ENCODE measurements at regions not wholly inside any gene's neighbourhood (a gene's known extent, or its start where the extent isn't known, plus 50 kb on each side); places are given as distances from the start of the nearest gene placed in this dataset.

DNA sequence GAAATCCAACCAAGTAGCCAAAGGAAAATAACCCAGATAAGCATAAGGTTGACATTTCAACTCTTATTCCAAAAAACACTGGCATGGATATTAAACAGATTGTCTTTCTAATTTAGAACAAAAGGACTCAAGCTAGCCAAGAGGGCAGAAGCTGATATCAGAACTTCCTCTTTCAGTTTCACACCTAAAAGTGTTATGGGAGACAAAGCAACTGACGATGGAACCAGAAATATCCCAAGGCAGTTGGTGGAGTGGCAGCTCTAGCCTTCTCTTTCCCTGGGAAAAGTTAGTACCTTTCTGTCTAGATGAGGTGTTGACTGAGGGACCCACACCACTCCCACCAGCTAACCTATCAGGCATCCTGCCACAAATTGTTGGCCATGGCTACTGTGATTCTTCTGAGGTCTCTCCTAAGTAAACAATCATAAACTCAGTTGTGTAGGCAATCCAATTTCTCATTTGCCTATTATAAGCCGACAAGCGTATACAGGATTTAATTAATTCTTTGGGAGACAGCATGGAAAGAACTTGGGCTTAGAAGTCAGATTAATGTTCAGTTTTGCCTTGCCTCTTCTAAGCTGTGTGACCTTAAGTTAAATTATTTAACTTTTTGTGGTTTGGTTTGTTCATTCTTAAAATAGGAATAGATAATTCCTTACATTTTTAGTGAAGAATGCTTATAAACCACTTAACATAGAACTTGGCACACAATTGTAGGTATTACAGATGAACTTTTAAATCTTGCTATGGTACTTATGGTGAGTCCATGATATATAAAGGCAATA lies 110.9 kb upstream of the ADAMTSL1 start:
- DNase-seq = no peak
- Histone ChIP-seq H3K9me3 (no peaks in the 10 kb centered on the region), H3K36me3 (no peaks in the 10 kb centered on the region), H3K27me3 (no peaks in the 10 kb centered on the region), H3K27ac (no peak overlapping the region), H3K4me1 (no peaks in the 10 kb centered on the region), H3K4me3 (no peak overlapping the region)
- intact Hi-C loops (cut with DNase I) = no loop called here
- TF ChIP-seq, protein P1, sequence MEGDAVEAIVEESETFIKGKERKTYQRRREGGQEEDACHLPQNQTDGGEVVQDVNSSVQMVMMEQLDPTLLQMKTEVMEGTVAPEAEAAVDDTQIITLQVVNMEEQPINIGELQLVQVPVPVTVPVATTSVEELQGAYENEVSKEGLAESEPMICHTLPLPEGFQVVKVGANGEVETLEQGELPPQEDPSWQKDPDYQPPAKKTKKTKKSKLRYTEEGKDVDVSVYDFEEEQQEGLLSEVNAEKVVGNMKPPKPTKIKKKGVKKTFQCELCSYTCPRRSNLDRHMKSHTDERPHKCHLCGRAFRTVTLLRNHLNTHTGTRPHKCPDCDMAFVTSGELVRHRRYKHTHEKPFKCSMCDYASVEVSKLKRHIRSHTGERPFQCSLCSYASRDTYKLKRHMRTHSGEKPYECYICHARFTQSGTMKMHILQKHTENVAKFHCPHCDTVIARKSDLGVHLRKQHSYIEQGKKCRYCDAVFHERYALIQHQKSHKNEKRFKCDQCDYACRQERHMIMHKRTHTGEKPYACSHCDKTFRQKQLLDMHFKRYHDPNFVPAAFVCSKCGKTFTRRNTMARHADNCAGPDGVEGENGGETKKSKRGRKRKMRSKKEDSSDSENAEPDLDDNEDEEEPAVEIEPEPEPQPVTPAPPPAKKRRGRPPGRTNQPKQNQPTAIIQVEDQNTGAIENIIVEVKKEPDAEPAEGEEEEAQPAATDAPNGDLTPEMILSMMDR (IDR thresholded peaks at IDR 0.05) = no peak
- ATAC-seq = no peak

DNA sequence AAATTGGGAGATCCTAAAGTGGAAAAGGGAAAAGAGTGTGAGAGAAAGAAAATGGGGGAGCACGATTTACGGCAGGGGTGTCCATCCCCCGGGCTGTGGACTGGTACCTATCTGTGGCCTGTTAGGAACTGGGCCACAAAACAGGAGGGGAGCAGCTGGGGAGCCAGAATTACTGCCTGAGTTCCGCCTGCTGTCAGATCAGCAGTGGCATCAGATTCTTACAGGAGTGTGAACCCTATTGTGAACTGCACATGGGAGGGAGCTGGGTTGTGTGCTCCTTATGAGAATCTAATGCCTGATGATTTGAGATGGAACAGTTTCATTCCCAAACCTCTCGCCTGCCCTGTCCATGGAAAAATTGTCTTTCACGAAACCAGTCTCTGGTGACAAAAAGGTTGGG lies 108.3 kb upstream of the ADAMTSL1 start:
- Histone ChIP-seq H3K9me3 (no peaks in the 10 kb centered on the region), H3K4me1 (no peaks in the 10 kb centered on the region), H3K27ac (no peak overlapping the region), H3K4me3 (no peak overlapping the region), H3K36me3 (no peaks in the 10 kb centered on the region), H3K27me3 (no peaks in the 10 kb centered on the region)
- TF ChIP-seq, protein P1 (IDR thresholded peaks at IDR 0.05) = no peak
- no peak for DNase-seq
- ATAC-seq = no peak
- intact Hi-C loops (cut with DNase I) = no loop called here

DNA sequence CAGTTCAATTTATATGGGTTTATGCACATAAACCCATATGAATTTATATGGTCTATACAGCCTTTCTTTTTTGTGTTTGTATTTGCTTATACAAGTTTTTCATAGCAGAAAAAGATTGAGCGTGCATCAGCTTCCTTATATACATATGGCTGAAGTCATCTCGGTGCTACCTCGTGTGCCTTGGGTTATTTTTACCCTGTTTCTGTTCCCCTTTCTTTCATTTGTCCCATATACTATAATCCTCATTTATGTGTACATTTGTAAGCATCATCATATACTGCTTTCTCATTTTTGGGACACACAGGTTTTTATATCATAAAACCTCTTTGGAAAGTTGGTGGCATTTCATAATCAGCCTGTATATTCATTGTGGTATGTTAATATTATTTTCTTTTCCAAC lies 107.8 kb upstream of the ADAMTSL1 start:
- no peak overlapping the region for H3K4me3 ChIP-seq
- intact Hi-C loops (cut with DNase I) = no loop called here
- H3K9me3 ChIP-seq = no peaks in the 10 kb centered on the region
- no peaks in the 10 kb centered on the region for H3K27me3 ChIP-seq
- TF ChIP-seq, protein P1 (IDR thresholded peaks at IDR 0.05) = no peak
- ATAC-seq (no peak), DNase-seq (no peak)
- H3K4me1 ChIP-seq = no peaks in the 10 kb centered on the region
- H3K36me3 ChIP-seq = no peaks in the 10 kb centered on the region
- H3K27ac ChIP-seq = no peak overlapping the region

DNA sequence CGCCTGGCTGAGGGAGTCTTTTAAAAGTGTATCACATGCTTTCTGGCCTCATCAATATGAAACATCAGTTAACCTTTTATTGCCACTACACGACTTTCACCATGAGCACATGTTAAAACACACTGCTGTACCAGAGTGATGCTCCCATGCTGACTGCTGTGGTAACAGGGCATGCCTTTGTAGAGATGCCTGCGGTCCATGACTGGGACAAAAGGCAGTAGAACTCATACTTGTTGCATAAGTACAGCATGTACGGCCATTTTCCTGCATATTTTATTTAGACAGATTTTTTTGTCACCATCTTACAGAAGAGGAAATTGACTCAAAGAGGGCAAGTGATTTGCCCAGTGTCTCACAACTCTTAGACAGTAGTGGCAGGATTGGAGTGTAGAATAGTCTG lies 105.7 kb upstream of the ADAMTSL1 start:
- Histone ChIP-seq H3K4me1 (no peaks in the 10 kb centered on the region), H3K27me3 (no peaks in the 10 kb centered on the region), H3K4me3 (no peak overlapping the region), H3K27ac (no peak overlapping the region), H3K9me3 (no peaks in the 10 kb centered on the region), H3K36me3 (no peaks in the 10 kb centered on the region)
- TF ChIP-seq, protein P1 (IDR thresholded peaks at IDR 0.05) = no peak
- intact Hi-C loops (cut with DNase I) = no loop called here
- ATAC-seq (no peak), DNase-seq (no peak)

DNA sequence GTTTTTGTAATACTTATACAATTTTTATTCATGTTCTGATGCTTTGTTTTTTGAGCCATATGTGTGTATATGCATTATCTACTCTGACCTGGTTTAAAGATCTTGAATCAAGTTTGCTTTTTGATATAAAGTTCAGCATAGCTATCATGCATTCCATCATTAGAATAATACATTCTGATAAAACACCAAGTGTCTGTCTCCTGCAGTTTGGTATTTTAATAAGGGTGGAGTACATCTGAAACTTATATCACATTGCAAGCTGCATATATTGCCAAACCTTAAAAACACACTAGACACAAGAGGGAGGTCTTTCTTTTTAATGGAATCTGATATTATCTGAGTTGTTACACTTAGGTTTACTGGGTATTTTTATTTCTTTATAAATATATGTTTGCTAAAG lies 102.8 kb upstream of the ADAMTSL1 start:
- no peaks in the 10 kb centered on the region for H3K9me3 ChIP-seq
- TF ChIP-seq, protein P1 (IDR thresholded peaks at IDR 0.05) = no peak
- H3K27ac ChIP-seq = no peak overlapping the region
- ATAC-seq (no peak), DNase-seq (no peak)
- H3K36me3 ChIP-seq = no peaks in the 10 kb centered on the region
- no peaks in the 10 kb centered on the region for H3K4me1 ChIP-seq
- H3K27me3 ChIP-seq = no peaks in the 10 kb centered on the region
- H3K4me3 ChIP-seq = no peak overlapping the region
- intact Hi-C loops (cut with DNase I) = no loop called here

DNA sequence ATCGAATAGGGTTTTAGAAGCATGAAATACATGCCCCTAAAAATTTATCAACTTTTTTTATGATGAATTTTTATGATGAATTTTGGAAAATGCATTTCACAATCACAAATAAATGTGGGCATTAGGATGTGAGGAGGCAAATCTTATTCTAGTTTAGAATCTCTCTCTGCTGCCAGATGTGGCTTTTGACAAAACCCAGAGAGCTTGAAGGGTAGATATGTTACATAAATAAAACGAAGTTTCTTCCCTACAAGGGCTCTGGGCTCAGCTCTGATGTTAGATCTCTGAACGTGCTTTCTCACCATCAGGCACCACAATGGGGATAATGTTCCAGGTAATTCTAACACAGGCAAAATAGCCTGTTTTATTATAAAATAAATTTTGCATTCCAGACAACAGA lies 102.3 kb upstream of the ADAMTSL1 start:
- Histone ChIP-seq H3K27me3 (no peaks in the 10 kb centered on the region), H3K36me3 (no peaks in the 10 kb centered on the region), H3K27ac (no peak overlapping the region), H3K9me3 (no peaks in the 10 kb centered on the region), H3K4me1 (no peaks in the 10 kb centered on the region), H3K4me3 (no peak overlapping the region)
- TF ChIP-seq, protein P1 (IDR thresholded peaks at IDR 0.05) = no peak
- ATAC-seq (no peak), DNase-seq (no peak)
- intact Hi-C loops (cut with DNase I) = no loop called here
